Transverse colon (tissue), 4 donors: ENCODE measurements at regions not wholly inside any gene's neighbourhood (a gene's known extent, or its start where the extent isn't known, plus 50 kb on each side); places are given as distances from the start of the nearest gene placed in this dataset.

Experiments used
- CTCF ChIP-seq, 5 experiments: fragments of 200-600 bp in 3 of 5; fragments of 450-650 bp in 2 of 5; sonication (generic) in 3 of 5; IDR thresholded peaks; 1 replicate in 2 of 5; 2 replicates in 3 of 5; pipeline ENCODE4 v1.5.1; 2016 to 2017; ENCODE audit warnings: antibody characterized with exemption in 5 of 5, inconsistent platforms in 3 of 5, mild to moderate bottlenecking in 2 of 5, moderate library complexity in 1 of 5
- EP300 ChIP-seq: sonication (generic); formaldehyde crosslinking; IDR thresholded peaks from one replicate; pipeline ENCODE4 v1.6.1; 2017; ENCODE audit warnings: antibody characterized with exemption, low read depth
- POLR2A ChIP-seq: fragments of 450-650 bp; IDR thresholded peaks from one replicate; pipeline ENCODE4 v1.6.1; 2016; ENCODE audit warnings: antibody characterized with exemption, mild to moderate bottlenecking, moderate library complexity
- POLR2AphosphoS5 ChIP-seq, 3 donors: sonication (generic); formaldehyde crosslinking; IDR thresholded peaks; one replicate each; pipeline ENCODE4 v1.6.1; 2016; ENCODE audit warnings: antibody characterized with exemption in 3 of 3

- no peak for TF ChIP-seq CTCF (IDR thresholded peaks at IDR 0.05)
- no peak for TF ChIP-seq POLR2AphosphoS5 (IDR thresholded peaks at IDR 0.05)
- TF ChIP-seq POLR2A: no peak
- TF ChIP-seq EP300: no peak
Observed at GRCh38 chrX:122445466-122445865, 738.6 kb upstream of the GRIA3 start.
